GM18867 (cell line): ENCODE measurements at regions not wholly inside any gene's neighbourhood (a gene's known extent, or its start where the extent isn't known, plus 50 kb on each side); places are given as distances from the start of the nearest gene placed in this dataset.
"Not testable (repeated sequence)": the region's sequence is repeated elsewhere in the genome, so short reads cannot be mapped to it uniquely, and the experiment has no call there.

ENCODE experiments used
- ATAC-seq: cut with Tn5 transposase; IDR thresholded peaks from one replicate; pipeline ENCODE4 v1.9.1; 2021; ENCODE audit warnings: mild to moderate bottlenecking, moderate library complexity; ENCODE audit not compliant: unreplicated experiment

DNA sequence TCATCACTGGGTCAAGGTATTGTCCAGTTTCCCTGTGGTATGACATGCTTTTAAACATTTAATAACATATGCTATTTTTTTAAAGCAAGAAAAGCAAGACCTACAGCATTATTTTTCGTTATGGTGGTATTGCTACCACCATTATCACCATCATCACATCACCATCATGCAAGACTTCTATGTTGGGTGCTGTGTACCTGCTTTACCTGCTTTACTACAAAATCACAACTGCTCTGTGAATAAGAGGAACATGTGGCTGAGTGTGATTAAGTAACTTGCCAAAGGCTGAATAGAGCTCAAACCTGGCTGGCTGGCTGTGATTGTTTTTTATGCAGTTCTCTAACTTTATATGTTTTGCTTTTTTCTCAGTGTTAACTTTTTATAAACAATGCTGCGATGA, 140.8 kb upstream of the CLINT1 start:
- no peak for ATAC-seq

DNA sequence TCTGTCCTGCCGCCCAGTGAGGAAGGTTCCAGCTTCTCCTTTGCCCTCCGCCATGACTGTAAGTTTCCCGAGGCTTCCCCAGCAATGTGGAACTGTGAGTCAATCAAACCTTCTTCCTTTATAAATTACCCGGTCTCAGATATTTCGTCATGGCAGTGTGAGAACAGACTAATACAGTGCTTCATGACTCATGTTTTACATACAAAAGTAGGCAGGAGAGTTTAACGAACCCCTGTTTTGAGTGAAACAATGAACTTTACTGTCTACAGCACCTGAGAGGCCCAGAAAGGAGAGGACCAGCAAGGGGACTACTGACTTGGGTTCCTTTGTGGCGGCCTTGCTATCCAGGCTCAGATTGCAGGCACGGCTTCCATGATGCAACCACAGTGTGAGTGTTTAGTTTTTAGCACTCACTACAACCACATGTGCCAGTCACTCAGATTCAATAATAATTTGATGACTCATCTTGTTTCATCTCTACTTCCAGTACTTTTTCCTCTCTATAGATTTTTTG, 139.1 kb upstream of the CLINT1 start:
- ATAC-seq, result no peak

DNA sequence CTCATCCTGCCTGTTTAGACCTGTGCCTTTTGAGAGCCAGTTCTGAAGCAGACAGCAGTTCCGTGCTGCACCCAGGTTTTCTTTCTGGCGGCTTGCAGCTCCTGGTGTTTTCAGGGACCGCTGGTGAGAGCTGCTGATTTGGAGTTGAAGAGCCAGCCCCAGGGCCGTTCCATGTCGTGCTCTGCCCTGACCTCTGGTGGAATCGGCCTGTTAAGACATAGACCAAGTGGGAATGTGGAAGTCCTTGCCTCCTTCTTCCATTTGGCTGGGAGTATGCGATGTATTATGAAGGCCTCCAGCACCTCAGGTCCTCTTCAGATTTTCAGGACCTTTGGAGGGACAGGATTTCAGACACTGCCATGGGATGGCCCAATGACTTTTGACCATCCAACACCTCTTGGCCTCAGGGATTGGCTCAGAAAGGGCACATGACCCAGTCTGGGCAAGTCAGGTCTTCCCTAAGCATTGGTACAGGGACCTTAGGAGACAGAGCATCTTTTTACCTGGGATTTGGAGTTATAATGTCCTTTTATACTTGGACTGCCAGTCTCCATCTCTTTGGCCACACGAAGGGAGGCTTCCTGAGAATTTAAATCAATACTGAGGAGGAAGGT, 136.1 kb upstream of the CLINT1 start:
- peak; percentile 78 for ATAC-seq

DNA sequence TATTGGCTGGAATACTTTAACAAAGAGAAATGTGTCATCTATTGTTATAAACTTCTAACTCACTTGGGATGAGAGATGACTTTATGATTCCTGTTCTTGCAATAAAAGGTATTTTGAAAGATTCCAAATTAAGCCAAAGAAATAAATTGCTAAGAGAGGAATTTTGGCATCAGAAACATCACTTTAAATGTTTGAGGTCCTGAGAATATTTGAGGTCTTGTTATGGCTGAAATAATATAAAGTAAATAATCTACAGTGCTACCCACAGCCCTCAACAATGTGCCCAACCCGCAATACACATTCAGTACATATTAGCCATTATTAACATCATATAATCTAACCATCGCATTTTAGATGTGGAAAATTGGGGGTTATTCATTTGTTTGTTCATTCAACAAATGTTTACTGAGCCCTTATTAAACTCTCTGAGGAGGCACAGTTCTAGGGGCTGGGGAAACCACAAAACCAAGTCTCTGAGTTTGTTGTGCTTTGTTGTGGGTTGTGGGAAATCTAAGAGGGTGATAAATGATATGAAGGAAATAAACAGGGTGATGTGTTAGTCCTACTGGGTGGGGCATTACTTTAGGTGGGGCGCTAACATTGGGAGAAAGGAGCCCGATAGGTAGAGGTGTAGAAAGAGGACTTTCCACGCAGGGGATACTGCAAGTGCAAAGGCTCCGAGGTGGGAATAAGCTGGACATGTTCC, 135.2 kb upstream of the CLINT1 start:
- no peak for ATAC-seq

- ATAC-seq, result no peak
These were observed 134.3 kb upstream of the CLINT1 start for GRCh38 chr5:157993201-157993600.

- no peak for ATAC-seq
These were observed 131.7 kb upstream of the CLINT1 start for GRCh38 chr5:157990583-157991181.

DNA sequence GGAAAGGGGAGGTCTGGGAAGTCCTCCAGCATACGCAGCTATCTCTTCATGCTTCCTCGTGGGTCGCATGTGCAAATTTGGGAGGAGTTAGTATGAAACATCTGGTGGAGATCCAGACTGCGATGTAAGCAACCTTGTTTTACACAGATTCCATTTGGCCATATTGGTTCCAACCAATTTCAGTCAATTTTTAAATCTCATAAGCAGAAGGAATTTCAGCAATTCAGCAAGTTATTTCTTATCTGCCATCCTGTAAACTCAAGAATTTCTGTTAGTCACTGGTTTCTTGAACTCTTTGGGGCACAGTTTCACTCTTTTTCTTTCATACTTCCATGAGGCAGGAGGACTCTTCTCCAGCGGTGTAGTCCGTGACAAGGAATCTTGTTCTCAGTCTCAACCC, 130.4 kb upstream of the CLINT1 start:
- no peak for ATAC-seq

DNA sequence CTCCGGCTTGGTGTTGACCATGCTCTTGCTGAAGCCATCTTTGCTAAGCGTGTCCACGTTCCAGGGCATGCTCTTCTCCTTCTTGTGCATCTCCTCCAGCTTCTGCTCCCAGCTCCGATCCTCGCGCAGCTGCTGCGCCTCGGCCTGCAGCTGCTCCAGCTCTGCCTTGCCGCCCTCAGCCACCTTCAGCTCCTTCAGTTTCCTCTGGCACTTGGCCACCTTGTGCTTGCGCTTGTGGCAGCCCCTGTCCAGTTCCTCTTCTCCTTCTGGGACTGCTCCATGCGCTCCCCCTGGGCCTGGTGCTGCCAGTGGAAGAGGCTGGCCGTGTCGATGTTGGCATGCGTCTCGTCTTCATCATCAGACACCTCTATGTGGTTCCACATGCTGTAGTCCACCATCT, 128.3 kb upstream of the CLINT1 start:
- no peak for ATAC-seq

DNA sequence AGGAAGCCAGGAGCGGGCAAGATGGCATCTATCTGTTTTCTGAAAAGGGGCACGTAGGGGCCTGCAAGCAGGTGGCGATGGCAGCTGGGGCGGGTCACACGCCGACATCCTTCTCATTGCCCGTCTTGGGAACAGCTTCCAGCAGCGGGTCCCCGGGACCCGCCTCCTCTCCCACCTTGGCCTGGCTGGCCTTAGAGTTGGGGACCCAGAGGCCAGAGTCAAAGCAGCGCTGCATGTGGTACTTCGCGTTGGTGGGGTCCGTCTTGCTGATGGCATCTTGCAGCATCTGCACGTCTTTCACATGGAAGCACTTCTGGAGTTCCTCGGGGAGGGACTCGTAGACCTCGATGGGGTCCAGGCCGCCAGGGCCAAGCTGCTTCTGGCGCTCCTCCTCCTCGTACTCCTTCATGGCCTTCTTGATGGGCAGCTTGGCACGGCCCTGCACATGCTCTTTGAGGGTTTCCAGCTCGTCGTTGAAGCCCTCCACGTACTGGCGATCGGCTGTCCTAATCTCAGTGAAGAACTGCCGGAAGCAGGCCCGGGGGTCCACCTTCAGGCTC, 127.6 kb upstream of the CLINT1 start:
- ATAC-seq, result no peak

- no peak for ATAC-seq
These were observed 125.7 kb upstream of the CLINT1 start for GRCh38 chr5:157984611-157985010.

- ATAC-seq, result no peak
These were observed 125.1 kb upstream of the CLINT1 start for GRCh38 chr5:157983906-157984551.

GRCh38 chr5:157978061-157978460, 119.1 kb upstream of the CLINT1 start:
- ATAC-seq, result no peak

- no peak for ATAC-seq
These were observed 117.5 kb upstream of the CLINT1 start for GRCh38 chr5:157976429-157976828.

GRCh38 chr5:157972579-157972978, 113.6 kb upstream of the CLINT1 start:
- no peak for ATAC-seq

DNA sequence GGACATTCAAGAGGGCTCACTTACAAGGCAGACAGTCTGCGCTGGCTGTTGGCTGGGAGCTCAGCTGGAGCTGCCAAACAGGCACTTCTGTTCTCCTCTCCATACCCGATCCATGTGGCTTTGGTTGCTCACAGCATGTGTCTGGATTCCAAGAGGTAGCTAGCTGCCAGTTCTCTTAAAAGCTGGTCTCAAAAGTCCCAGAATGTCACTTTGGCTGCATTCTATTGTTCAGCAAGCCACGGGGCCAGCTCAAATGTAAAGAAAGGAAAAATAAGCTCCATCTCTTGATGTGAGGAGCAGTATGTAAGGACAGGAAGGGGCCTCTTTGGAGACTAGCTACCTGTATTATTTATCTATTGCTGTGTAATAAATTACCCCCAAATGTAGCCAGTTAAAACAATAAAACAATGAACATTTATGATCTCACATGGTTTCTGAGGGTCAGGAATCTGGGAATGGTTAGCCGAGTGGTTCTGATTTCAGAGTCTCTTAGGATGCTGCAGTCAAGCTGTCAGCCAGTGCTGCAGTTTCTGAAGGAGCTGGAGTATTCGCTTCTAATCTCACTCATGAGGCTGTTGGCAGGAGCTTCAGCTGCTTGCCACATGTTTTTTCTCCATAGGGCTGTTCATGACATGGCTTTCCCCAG, 112.7 kb upstream of the CLINT1 start:
- ATAC-seq, result no peak

DNA sequence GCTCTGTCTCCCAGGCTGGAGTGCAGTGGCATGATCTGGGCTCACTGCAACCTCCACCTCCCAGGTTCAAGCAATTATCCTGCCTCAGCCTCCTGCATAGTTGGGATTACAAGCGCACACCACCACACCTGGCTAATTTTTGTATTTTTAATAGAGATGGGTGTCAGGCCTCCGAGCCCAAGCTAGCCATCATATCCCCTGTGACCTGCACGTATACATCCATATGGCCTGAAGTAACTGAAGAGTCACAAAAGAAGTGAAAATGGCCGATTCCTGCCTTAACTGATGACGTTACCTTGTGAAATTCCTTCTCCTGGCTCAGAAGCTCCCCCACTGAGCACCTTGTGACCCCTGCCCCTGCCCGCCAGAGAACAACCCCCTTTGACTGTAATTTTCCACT, 109.6 kb upstream of the CLINT1 start:
- ATAC-seq, result not testable (repeated sequence)

DNA sequence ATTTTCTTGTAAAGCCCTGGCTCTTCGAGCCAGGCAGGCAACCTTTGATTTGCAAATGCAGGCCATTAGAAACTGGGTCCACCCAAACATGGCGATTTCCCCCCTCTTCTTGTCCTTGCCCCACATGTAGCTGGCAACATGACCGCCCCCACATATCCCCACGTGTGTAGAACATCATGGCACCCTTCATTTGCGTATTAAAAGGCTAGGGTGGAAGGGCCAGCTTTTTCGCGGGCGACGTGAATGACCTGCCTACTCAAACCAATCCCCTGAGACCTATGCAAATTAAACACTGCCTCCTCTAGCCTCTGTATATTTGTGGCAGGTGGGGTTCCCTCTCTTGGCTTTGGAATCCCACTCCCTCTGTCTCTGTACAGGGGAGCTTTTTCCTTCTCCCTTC, 107.0 kb upstream of the CLINT1 start:
- no peak for ATAC-seq

DNA sequence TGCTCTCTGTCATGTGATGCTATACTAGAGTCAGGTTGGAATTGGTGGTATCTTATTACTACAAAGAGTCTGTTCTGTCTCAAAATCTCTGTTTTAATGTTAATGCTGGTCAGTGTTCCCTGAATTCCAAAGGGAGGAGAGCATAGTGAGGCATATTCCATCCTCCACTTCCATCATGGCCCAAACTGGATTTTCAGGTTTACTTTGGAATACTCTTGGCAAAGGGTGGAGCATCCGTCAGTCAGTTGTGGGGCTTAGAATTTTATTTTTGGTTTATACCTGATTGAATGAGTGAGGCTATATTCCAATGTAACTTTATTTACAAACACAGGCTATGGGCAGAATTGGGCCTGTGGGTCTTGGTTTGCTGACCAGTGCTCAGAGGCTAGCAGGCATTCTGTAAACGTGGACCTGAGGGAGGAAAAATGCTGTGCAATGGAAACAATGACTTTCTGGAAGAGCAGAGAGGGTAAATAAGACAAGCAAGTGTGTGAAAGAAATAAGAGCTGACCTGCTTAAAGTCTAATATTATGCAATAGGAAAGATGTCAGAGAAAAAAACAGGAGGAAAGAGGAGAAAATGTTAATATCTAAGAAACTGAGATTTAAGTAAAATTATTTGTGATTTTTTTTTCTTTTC, 106.2 kb upstream of the CLINT1 start:
- ATAC-seq, result no peak

DNA sequence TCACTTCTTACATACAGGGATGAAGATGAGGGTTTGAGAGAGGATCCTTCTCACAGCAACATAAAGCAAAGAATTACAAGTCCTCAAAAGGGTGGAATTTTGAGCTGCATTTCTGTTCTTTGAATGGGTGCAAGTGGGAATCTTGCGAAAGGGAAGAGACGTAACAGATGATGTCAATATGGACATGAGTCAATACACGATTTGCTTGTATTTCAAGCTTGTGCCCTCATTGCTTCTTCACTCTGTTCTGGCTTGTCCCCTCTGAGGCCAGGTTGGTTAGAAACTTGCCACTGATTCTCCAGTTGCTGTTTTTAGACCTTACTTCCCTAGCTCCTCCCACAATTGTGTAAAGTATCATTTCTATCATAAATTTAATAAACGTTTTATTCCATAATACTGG, 104.8 kb upstream of the CLINT1 start:
- ATAC-seq, result no peak

GRCh38 chr5:157963244-157963643, 104.3 kb upstream of the CLINT1 start:
- ATAC-seq, result no peak
